ENCODE measurements at regions not wholly inside any gene's neighbourhood (a gene's known extent, or its start where the extent isn't known, plus 50 kb on each side); places are given as distances from the start of the nearest gene placed in this dataset.

GRCh38 chr16:25413133-25413532 lies 155.5 kb upstream of the ZKSCAN2 start (continued):
- TF ChIP-seq CDX4 (CRISPR knock-in tag; IDR thresholded peaks at IDR 0.05; ENCODE audit: borderline replicate concordance), result no peak
- TF ChIP-seq ZNF396 (CRISPR knock-in tag; IDR thresholded peaks at IDR 0.05; ENCODE audit: borderline replicate concordance), result no peak
- TF ChIP-seq NFE2L1 (CRISPR knock-in tag; IDR thresholded peaks at IDR 0.05), result no peak
- TF ChIP-seq ZNF219 (CRISPR knock-in tag; IDR thresholded peaks at IDR 0.05; ENCODE audit: borderline replicate concordance), result no peak

GRCh38 chr16:25411396-25412081 lies 153.9 kb upstream of the ZKSCAN2 start:
- DNase-seq (ENCODE audit: low spot score) (no peak), ATAC-seq (peak; percentile 77)
- POLR2A ChIA-PET, result no interaction called here
- Mint-ChIP-seq H3K4me3 (no peak overlapping the region), H3K4me1 (peaks cover 19% of the 10 kb centered on the region), H3K9me3 (no peaks in the 10 kb centered on the region), H3K27ac (peak overlapping the region; percentile 35; the same call in 1 of the 2 replicates), H3K27me3 (ENCODE audit: low read depth) (no peaks in the 10 kb centered on the region), H3K36me3 (no peaks in the 10 kb centered on the region)
- TF ChIP-seq GTF2I (CRISPR knock-in tag; conservative IDR thresholded peaks at IDR 0.05), result no peak
- TF ChIP-seq TCF7 (CRISPR knock-in tag; IDR thresholded peaks at IDR 0.05; ENCODE audit: low read depth), result no peak
- no peak for TF ChIP-seq ZBTB43 (CRISPR knock-in tag; IDR thresholded peaks at IDR 0.05)
- TF ChIP-seq PRRX2 (CRISPR knock-in tag; IDR thresholded peaks at IDR 0.05), result no peak
- no peak for TF ChIP-seq AR (CRISPR knock-in tag; IDR thresholded peaks at IDR 0.05)
- no peak for TF ChIP-seq ARID4B (CRISPR knock-in tag; IDR thresholded peaks at IDR 0.05; ENCODE audit: borderline replicate concordance)
- no peak for TF ChIP-seq ATF3 (CRISPR knock-in tag; conservative IDR thresholded peaks at IDR 0.05)
- TF ChIP-seq ZNF121 (CRISPR knock-in tag; IDR thresholded peaks at IDR 0.05), result no peak
- no peak for TF ChIP-seq ELF4 (CRISPR knock-in tag; IDR thresholded peaks at IDR 0.05; ENCODE audit: low read depth)
- CTCF ChIA-PET, result no interaction called here

- no peaks in the 10 kb centered on the region for H3K4me1 Mint-ChIP-seq
- H3K27ac Mint-ChIP-seq, result no peak overlapping the region
- no peak for ATAC-seq
- TF ChIP-seq ATF2 (CRISPR knock-in tag; IDR thresholded peaks at IDR 0.05; ENCODE audit: borderline replicate concordance, low read depth) (no peak), SP1 (CRISPR knock-in tag; conservative IDR thresholded peaks at IDR 0.05) (no peak), E2F5 (CRISPR knock-in tag; IDR thresholded peaks at IDR 0.05) (no peak), TP53 (CRISPR knock-in tag; IDR thresholded peaks at IDR 0.05) (no peak), USF2 (CRISPR knock-in tag; IDR thresholded peaks at IDR 0.05) (no peak)
Measured at GRCh38 chr16:25403852-25404251, 146.2 kb upstream of the ZKSCAN2 start.

More at GRCh38 chr16:25403852-25404251, 146.2 kb upstream of the ZKSCAN2 start:
- Mint-ChIP-seq H3K36me3 (peaks cover 6% of the 10 kb centered on the region; the same call in 1 of the 2 replicates), H3K9me3 (peaks cover 32% of the 10 kb centered on the region), H3K4me3 (no peak overlapping the region), H3K27me3 (ENCODE audit: low read depth) (no peaks in the 10 kb centered on the region; the same call in 1 of the 2 replicates)
- DNase-seq (ENCODE audit: low spot score), result no peak
- CTCF ChIA-PET, result no interaction called here
- POLR2A ChIA-PET, result no interaction called here

Measured in WTC11 (cell line).